NCI-H2171 treated with DMSO at 0.1 percent for 48 hours (cell line): ENCODE measurements at regions not wholly inside any gene's neighbourhood (a gene's known extent, or its start where the extent isn't known, plus 50 kb on each side); places are given as distances from the start of the nearest gene placed in this dataset.
"Not testable (repeated sequence)": the region's sequence is repeated elsewhere in the genome, so short reads cannot be mapped to it uniquely, and the experiment has no call there.

Experiments used
- DNase-seq: peaks from one replicate; lab custom pipeline; 2025; lab: John Stamatoyannopoulos, UW

- no peak for DNase-seq
Observed at GRCh38 chrX:98065151-98065550, 1181.4 kb downstream of the RPA4 start.

DNA sequence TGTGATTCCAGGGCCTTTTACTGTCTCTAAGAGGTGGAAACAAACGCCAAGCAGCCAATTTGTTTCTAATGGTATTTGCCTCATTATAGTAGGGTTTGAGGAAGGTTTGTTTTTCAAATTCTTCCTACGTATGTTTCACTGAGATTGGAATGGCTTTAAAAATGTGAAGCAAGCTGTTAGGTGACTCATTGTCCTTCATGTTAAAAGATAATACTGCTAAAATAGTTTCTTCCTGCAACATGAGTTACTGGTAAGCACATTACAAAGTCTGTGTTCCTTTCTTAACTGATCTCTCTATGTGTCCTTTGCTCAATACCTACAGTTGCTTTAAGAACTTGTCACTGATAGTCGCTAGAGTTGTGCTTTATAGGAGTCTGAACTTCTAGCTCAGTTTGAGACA is 1183.9 kb downstream of the RPA4 start:
- no peak for DNase-seq

GRCh38 chrX:98068024-98068580 is 1184.4 kb downstream of the RPA4 start:
- DNase-seq: no peak

- no peak for DNase-seq
Observed at GRCh38 chrX:98071331-98071730, 1187.6 kb downstream of the RPA4 start.

DNA sequence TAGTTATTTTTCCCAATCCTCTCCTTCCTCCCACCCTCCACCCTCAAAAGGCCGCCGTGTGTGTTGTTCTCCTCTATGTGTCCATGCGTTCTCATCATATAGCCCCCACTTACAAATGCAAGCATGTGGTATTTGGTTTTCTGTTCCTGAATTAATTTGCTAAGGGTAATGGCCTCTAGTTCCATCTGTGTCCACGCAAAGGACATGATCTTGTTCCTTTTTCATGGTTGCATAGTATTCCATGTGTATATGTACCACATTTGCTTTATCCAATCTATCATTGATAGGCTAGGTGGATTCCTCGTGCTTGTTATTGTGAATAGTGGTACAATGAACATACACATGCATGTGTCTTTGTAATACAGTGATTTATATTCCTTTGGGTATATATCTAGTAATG is 1193.7 kb downstream of the RPA4 start:
- DNase-seq: no peak

- no peak for DNase-seq
Observed at GRCh38 chrX:98111684-98112083, 1228.0 kb downstream of the RPA4 start.

DNA sequence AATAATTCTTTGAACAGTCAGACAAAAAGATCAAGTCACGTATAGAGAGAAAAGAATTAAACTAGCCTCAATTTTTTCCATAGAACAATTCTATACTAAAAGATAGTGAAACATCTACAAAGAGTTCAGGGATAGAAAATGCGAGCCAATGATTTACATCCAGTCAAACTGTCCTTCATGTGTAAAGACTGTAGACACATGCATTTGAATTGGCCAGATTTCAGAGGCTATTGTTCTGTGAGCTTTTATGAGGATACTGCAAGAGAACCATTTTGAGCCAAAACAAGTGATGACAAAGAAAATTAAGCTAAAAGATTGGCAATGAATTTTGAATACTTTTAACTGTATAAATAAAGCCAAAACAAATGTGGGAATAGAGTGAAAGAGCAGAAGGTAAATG is 1230.3 kb downstream of the RPA4 start:
- DNase-seq: no peak

- no peak for DNase-seq
Observed at GRCh38 chrX:98141466-98141865, 1257.8 kb downstream of the RPA4 start.

DNA sequence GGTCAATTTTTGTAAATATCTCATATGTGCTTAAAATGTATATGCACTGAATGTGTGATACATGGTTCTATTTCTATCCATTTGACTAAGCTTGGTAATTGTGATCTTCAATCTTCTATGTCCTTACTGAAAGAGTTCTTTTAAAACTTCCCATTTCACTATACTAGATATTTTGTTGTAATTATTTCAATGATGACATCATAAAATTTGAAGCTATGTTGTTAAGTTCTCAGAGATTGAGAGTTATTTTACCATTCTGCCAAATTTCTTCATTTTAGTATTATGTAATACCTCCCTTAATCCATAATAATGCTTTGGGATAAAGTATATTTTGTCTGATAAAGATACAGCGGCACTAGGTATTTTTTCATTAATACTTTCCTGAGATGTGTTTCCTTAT is 1307.3 kb downstream of the RPA4 start:
- DNase-seq: no peak

DNA sequence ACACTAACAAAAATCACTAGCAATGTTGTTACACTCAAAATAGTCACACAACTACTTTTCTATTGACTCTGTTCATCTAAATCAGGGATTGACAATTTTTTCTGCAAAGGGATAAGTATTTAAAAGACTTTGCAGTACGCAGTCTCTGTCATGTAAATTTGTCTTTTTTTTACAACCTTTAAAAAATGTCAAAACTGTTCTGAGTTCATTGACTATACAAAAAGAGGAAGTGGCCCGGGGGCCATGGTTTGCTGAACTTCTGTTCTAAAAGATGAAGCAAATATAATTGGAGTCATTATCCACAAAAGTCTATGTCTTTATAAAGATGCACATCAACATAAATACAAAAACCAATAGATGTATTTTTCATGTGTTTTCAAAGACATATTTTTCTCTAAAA is 1310.3 kb downstream of the RPA4 start:
- DNase-seq: no peak

GRCh38 chrX:98203800-98204199 is 1320.1 kb downstream of the RPA4 start:
- no peak for DNase-seq

DNA sequence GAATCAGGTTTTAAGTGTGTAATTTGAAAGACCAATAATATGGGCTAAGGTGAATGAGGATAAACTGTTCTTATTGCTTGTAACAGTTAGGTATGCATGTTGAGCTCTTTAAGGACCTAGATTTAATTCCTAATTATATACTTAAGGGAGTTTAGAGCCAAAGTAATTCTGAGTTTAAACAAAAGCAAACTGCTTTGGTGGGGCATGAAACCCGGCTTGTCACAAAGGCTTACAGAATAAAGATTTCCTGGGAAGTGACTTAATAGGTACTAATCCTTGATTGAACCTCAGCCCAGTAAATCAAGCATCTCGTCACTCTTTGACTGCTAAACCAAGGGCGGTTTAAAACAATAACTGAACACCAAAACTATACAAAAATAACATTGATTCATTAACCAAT is 1324.2 kb downstream of the RPA4 start:
- no peak for DNase-seq

- DNase-seq: no peak
Observed at GRCh38 chrX:98231003-98231402, 1347.3 kb downstream of the RPA4 start.

DNA sequence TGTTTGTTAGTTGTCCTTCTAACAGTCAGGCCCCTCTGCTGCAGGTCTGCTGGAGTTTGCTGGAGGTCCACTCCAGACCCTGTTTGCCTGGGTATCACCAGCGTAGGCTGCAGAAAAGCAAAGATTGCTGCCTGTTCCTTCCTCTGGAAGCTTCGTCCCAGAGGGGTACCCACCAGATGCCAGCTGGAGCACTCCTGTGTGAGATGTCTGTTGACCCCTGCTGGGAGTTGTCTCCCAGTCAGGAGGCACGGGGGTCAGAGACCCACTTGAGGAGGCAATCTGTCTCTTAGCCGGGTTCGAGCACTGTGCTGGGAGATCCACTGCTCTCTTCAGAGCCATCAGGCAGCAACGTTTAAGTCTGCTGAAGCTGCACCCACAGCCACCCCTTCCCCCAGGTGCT is 1356.4 kb downstream of the RPA4 start:
- not testable (repeated sequence) for DNase-seq

- DNase-seq: no peak
Observed at GRCh38 chrX:98263135-98263534, 1379.4 kb downstream of the RPA4 start.

DNA sequence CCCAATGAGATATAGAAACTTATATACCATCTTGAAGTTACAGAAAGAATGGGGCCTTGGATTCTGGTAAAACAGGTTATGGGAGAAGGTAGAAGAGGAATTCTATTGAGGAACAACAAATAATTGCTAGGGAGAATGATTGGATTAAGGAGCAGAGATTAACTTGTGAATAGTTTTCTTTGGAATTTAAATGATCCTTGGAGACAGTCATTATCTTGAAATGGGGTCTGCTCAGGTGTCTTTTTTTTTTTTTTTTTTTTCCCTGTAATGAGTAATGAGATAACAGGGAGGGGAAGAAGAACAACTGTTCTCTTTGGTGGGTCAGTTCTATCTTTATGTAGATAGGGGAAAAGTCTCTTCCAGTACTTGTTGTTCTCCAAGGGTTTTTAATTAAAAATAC is 1406.0 kb downstream of the RPA4 start:
- no peak for DNase-seq

DNA sequence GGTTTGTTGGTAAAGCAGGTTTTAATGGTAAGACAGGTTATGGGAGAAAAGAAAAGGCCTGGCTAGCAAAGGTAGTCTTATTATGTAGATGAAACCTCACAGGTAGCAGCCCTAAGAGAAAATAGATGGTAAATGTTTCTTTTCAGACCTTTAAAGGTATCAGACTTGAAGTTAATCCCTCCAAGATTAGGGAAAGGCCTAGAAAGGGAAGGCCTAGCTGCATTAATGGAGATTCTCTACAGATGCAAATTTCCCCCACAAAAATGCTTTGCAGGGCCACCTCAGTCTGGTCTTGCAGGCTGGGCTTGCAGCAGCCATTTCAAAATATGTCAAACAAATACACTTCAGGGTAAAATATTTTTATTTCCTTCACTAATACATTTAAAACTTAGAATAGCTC is 1410.6 kb downstream of the RPA4 start:
- DNase-seq: no peak

GRCh38 chrX:98296129-98296528 is 1412.4 kb downstream of the RPA4 start:
- no peak for DNase-seq

DNA sequence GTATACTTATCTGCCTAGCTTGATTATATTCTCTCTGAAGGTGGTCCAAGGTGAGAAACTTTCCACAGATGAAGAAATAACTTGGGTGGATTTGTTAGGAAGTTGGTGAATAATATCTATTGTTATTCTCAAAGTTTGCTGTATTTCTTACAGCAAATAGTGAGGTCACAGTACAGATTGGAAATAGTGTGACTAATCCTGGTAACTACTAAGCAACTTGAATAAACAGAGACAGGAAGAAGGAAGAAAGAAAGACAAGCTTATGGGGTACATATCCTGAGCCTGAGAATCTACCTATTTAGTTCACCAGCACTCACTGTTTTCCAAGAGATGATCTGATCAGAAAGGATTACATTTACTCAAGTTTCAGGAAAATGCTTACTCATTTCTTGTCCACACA is 1416.1 kb downstream of the RPA4 start:
- no peak for DNase-seq

DNA sequence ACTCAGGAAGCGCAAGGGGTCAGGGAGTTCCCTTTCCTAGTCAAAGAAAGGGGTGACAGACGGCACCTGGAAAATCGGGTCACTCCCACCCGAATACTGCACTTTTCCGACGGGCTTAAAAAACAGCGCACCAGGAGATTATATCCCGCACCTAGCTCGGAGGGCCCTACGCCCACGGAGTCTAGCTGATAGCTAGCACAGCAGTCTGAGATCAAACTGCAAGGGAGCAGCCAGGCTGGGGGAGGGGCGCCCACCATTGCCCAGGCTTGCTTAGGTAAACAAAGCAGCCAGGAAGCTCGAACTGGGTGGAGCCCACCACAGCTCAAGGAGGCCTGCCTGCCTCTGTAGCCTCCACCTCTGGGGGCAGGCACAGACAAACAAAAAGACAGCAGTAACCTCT is 1416.8 kb downstream of the RPA4 start:
- DNase-seq: not testable (repeated sequence)

DNA sequence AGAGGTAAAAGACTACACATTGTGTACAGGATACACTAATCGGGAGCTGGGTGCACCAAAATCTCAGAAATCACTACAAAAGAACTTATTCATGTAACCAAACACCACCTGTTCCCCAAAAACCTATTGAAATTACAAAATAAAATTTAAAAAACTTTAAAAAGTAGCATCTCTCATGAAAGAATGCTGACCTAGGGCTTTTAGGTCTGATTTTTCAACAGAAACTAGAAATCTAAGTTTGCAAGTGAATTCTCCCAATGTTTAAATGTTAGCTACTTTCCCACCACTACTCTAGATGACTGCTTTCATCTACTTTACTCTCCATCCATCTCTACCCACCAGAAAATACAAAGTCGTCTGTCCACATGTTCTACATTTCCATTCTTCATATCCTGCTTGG is 1447.7 kb downstream of the RPA4 start:
- no peak for DNase-seq

GRCh38 chrX:98338544-98338943 is 1454.8 kb downstream of the RPA4 start:
- DNase-seq: no peak

DNA sequence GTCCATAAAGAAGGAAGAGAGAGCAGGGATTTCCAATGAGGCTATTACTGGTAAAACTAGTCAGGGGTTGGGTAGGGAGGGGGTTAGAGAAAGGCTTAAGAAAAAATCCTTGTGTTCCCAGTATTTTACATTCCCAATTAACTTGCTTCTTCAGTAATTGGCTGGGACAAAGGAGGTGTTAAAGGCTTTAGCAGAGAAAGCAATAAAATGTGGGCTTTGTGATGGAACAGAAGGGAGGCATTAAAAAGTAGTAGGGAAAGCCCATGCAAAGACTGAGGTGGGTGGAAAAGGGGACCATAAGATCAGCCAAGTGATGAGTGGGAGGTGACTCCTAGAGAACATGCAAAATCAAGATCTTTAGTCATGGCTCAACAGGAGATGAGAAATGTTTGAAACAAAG is 1467.2 kb downstream of the RPA4 start:
- DNase-seq: no peak

DNA sequence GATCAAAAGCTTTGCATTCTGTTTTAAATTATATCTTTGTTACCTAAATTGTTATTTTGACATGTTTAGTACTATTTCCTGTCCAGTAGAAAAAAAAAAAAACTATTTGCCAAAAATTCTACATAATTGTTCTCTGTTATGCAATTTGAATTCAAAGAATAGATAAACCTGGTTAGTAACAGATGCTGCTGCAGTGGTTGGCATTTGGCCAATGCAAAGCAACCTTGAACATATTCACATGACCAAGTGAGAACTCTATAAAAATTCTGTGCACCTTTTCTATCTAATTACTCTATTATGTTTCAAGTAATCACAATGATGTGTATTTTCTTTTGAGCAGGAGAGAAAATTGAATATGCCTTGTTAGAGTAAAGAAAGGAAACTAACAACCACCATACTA is 1473.4 kb downstream of the RPA4 start:
- DNase-seq: peak; percentile 29

GRCh38 chrX:98362630-98363029 is 1478.9 kb downstream of the RPA4 start:
- DNase-seq: no peak
